ENCODE measurements at regions not wholly inside any gene's neighbourhood (a gene's known extent, or its start where the extent isn't known, plus 50 kb on each side); places are given as distances from the start of the nearest gene placed in this dataset.
"Not testable (repeated sequence)": the region's sequence is repeated elsewhere in the genome, so short reads cannot be mapped to it uniquely, and the experiment has no call there.

GRCh38 chr7:145797507-145797906 is 319.1 kb upstream of the CNTNAP2 start:
- Histone ChIP-seq H2BK120ac (ENCODE audit: insufficient read depth, low read length, poor library complexity) (no peak overlapping the region), H3K18ac (ENCODE audit: low read length) (no peak overlapping the region), H3K9me3 (ENCODE audit: insufficient read depth, low read depth, low read length) (no peaks in the 10 kb centered on the region), H3K79me2 (ENCODE audit: control insufficient read depth, insufficient read depth, low read length, poor library complexity) (no peaks in the 10 kb centered on the region), H3K4me1 (ENCODE audit: control insufficient read depth in 1 of 2, insufficient read depth in 2 of 2, low read length in 2 of 2) (no peaks in the 10 kb centered on the region), H3K79me1 (ENCODE audit: low read length) (no peaks in the 10 kb centered on the region), H3K4ac (ENCODE audit: low read depth, low read length) (no peak overlapping the region), H2BK5ac (ENCODE audit: low read depth, low read length, poor library complexity) (no peak overlapping the region), H4K12ac (ENCODE audit: low read depth, low read length) (no peak overlapping the region), H2BK12ac (ENCODE audit: low read length) (no peak overlapping the region), H3K14ac (ENCODE audit: low read length) (no peak overlapping the region), H2AFZ (ENCODE audit: insufficient read depth, low read length, poor library complexity) (no peak overlapping the region), H3K36me3 (ENCODE audit: control insufficient read depth in 1 of 2, insufficient read depth in 2 of 2, low read length in 2 of 2) (no peaks in the 10 kb centered on the region), H3K27ac (ENCODE audit: low read depth, low read length) (no peak overlapping the region), H4K8ac (ENCODE audit: low read depth, low read length) (no peak overlapping the region), H3K9ac (ENCODE audit: low read length) (no peak overlapping the region), H3K4me2 (ENCODE audit: low read length) (no peak overlapping the region), H3K23ac (ENCODE audit: low read length) (no peak overlapping the region), H3K4me3 (ENCODE audit: low read depth, low read length) (no peak overlapping the region), H4K91ac (ENCODE audit: low read depth, low read length) (no peak overlapping the region), H2AK5ac (ENCODE audit: low read length) (no peak overlapping the region), H3K27me3 (ENCODE audit: insufficient read depth, low read length) (no peaks in the 10 kb centered on the region)
- no CpG with 5 or more reads among the region's 2 CpGs for WGBS (ENCODE audit: extremely low coverage, insufficient coverage, insufficient read length)
- DNase-seq, result no peak

- Histone ChIP-seq H2BK12ac (ENCODE audit: low read length) (no peak overlapping the region), H3K79me1 (ENCODE audit: low read length) (no peaks in the 10 kb centered on the region), H3K4me2 (ENCODE audit: low read length) (no peak overlapping the region), H3K14ac (ENCODE audit: low read length) (no peak overlapping the region), H2BK5ac (ENCODE audit: low read depth, low read length, poor library complexity) (no peak overlapping the region), H4K12ac (ENCODE audit: low read depth, low read length) (no peak overlapping the region), H3K27me3 (ENCODE audit: insufficient read depth, low read length) (no peaks in the 10 kb centered on the region), H4K91ac (ENCODE audit: low read depth, low read length) (no peak overlapping the region), H3K36me3 (ENCODE audit: control insufficient read depth in 1 of 2, insufficient read depth in 2 of 2, low read length in 2 of 2) (no peaks in the 10 kb centered on the region), H3K4me1 (ENCODE audit: control insufficient read depth in 1 of 2, insufficient read depth in 2 of 2, low read length in 2 of 2) (no peaks in the 10 kb centered on the region), H3K23ac (ENCODE audit: low read length) (no peak overlapping the region), H3K4me3 (ENCODE audit: low read depth, low read length) (no peak overlapping the region), H2AFZ (ENCODE audit: insufficient read depth, low read length, poor library complexity) (no peak overlapping the region), H3K9ac (ENCODE audit: low read length) (no peak overlapping the region), H3K9me3 (ENCODE audit: insufficient read depth, low read depth, low read length) (no peaks in the 10 kb centered on the region), H3K79me2 (ENCODE audit: control insufficient read depth, insufficient read depth, low read length, poor library complexity) (no peaks in the 10 kb centered on the region), H3K18ac (ENCODE audit: low read length) (no peak overlapping the region), H3K4ac (ENCODE audit: low read depth, low read length) (no peak overlapping the region), H4K8ac (ENCODE audit: low read depth, low read length) (no peak overlapping the region), H3K27ac (ENCODE audit: low read depth, low read length) (no peak overlapping the region), H2BK120ac (ENCODE audit: insufficient read depth, low read length, poor library complexity) (no peak overlapping the region), H2AK5ac (ENCODE audit: low read length) (no peak overlapping the region)
- no peak for DNase-seq
These were observed 321.5 kb upstream of the CNTNAP2 start for GRCh38 chr7:145795132-145795531.

GRCh38 chr7:145784809-145785780 is 331.5 kb upstream of the CNTNAP2 start:
- Histone ChIP-seq H2BK5ac (ENCODE audit: low read depth, low read length, poor library complexity) (no peak overlapping the region), H2BK120ac (ENCODE audit: insufficient read depth, low read length, poor library complexity) (no peak overlapping the region), H3K36me3 (ENCODE audit: control insufficient read depth in 1 of 2, insufficient read depth in 2 of 2, low read length in 2 of 2) (no peaks in the 10 kb centered on the region), H3K79me1 (ENCODE audit: low read length) (no peaks in the 10 kb centered on the region), H4K12ac (ENCODE audit: low read depth, low read length) (no peak overlapping the region), H2AK5ac (ENCODE audit: low read length) (no peak overlapping the region), H2BK12ac (ENCODE audit: low read length) (no peak overlapping the region), H3K9me3 (ENCODE audit: insufficient read depth, low read depth, low read length) (no peaks in the 10 kb centered on the region), H3K79me2 (ENCODE audit: control insufficient read depth, insufficient read depth, low read length, poor library complexity) (no peaks in the 10 kb centered on the region), H3K14ac (ENCODE audit: low read length) (no peak overlapping the region), H4K91ac (ENCODE audit: low read depth, low read length) (no peak overlapping the region), H3K27me3 (ENCODE audit: insufficient read depth, low read length) (no peaks in the 10 kb centered on the region), H3K27ac (ENCODE audit: low read depth, low read length) (no peak overlapping the region), H3K23ac (ENCODE audit: low read length) (no peak overlapping the region), H3K4me1 (ENCODE audit: control insufficient read depth in 1 of 2, insufficient read depth in 2 of 2, low read length in 2 of 2) (no peaks in the 10 kb centered on the region), H3K4me2 (ENCODE audit: low read length) (no peak overlapping the region), H3K18ac (ENCODE audit: low read length) (no peak overlapping the region), H3K9ac (ENCODE audit: low read length) (no peak overlapping the region), H2AFZ (ENCODE audit: insufficient read depth, low read length, poor library complexity) (no peak overlapping the region), H4K8ac (ENCODE audit: low read depth, low read length) (no peak overlapping the region), H3K4me3 (ENCODE audit: low read depth, low read length) (no peak overlapping the region), H3K4ac (ENCODE audit: low read depth, low read length) (no peak overlapping the region)
- no peak for DNase-seq
- WGBS (ENCODE audit: extremely low coverage, insufficient coverage, insufficient read length), result no CpG with 5 or more reads among the region's 20 CpGs

- H3K4me1 ChIP-seq (ENCODE audit: control insufficient read depth in 1 of 2, insufficient read depth in 2 of 2, low read length in 2 of 2); H3K4me2 ChIP-seq (ENCODE audit: low read length); H2AK5ac ChIP-seq (ENCODE audit: low read length); H3K23ac ChIP-seq (ENCODE audit: low read length); DNase-seq; H4K91ac ChIP-seq (ENCODE audit: low read depth, low read length); H2BK12ac ChIP-seq (ENCODE audit: low read length); H2BK5ac ChIP-seq (ENCODE audit: low read depth, low read length, poor library complexity); H4K8ac ChIP-seq (ENCODE audit: low read depth, low read length); H3K79me1 ChIP-seq (ENCODE audit: low read length); H3K9me3 ChIP-seq (ENCODE audit: insufficient read depth, low read depth, low read length); H3K18ac ChIP-seq (ENCODE audit: low read length); H3K79me2 ChIP-seq (ENCODE audit: control insufficient read depth, insufficient read depth, low read length, poor library complexity); H4K12ac ChIP-seq (ENCODE audit: low read depth, low read length); H2BK120ac ChIP-seq (ENCODE audit: insufficient read depth, low read length, poor library complexity); H3K36me3 ChIP-seq (ENCODE audit: control insufficient read depth in 1 of 2, insufficient read depth in 2 of 2, low read length in 2 of 2); H3K4ac ChIP-seq (ENCODE audit: low read depth, low read length); H3K14ac ChIP-seq (ENCODE audit: low read length); H2AFZ ChIP-seq (ENCODE audit: insufficient read depth, low read length, poor library complexity); H3K27me3 ChIP-seq (ENCODE audit: insufficient read depth, low read length); H3K9ac ChIP-seq (ENCODE audit: low read length); H3K27ac ChIP-seq (ENCODE audit: low read depth, low read length); H3K4me3 ChIP-seq (ENCODE audit: low read depth, low read length): not testable (repeated sequence)
- WGBS (ENCODE audit: extremely low coverage, insufficient coverage, insufficient read length), result no CpG with 5 or more reads among the region's 2 CpGs
These were observed 335.2 kb upstream of the CNTNAP2 start for GRCh38 chr7:145781388-145781787.

All from trophoblast cell (in vitro differentiated cells and primary cell).